ENCODE measurements at regions not wholly inside any gene's neighbourhood (a gene's known extent, or its start where the extent isn't known, plus 50 kb on each side); places are given as distances from the start of the nearest gene placed in this dataset.

DNA sequence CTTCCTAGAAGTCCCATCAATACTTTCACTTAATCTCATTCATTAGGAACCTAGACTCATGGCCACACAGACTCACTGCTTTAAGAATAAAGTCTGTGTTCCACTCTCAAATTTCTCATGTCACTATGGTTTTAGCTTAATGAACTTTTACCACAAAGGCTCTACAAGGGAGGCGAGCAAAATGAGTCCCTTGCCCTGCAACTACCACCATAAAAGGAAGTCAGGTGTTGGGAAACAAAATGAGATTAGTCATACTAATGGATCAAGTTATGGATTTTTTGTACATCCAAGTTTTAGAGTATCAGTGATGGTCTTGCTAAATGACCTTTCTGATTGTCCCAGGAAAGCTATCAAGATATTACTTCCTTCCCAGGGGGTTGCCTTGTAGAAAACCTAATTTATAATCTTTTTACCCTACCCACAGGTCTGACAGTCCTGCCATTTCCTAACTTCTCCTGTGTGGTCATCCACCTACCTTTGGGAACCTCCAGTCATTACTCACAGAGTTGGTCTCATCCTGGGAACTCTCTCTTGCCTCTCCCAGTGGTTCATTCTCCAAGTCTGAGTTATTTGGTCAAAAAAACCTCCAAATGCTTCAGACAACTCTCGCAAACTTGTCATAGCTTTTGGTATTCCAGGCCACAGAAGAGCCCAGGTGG lies 51.8 kb upstream of the SLC16A1 start:
- DNase-seq (ENCODE audit: low read depth), result no peak
- H3K4me3 ChIP-seq (ENCODE audit: low read depth, low read length), result no peak overlapping the region
- TF ChIP-seq, protein P1, sequence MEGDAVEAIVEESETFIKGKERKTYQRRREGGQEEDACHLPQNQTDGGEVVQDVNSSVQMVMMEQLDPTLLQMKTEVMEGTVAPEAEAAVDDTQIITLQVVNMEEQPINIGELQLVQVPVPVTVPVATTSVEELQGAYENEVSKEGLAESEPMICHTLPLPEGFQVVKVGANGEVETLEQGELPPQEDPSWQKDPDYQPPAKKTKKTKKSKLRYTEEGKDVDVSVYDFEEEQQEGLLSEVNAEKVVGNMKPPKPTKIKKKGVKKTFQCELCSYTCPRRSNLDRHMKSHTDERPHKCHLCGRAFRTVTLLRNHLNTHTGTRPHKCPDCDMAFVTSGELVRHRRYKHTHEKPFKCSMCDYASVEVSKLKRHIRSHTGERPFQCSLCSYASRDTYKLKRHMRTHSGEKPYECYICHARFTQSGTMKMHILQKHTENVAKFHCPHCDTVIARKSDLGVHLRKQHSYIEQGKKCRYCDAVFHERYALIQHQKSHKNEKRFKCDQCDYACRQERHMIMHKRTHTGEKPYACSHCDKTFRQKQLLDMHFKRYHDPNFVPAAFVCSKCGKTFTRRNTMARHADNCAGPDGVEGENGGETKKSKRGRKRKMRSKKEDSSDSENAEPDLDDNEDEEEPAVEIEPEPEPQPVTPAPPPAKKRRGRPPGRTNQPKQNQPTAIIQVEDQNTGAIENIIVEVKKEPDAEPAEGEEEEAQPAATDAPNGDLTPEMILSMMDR (IDR thresholded peaks at IDR 0.05; ENCODE audit: insufficient read depth, low read depth, low read length), result no peak

DNA sequence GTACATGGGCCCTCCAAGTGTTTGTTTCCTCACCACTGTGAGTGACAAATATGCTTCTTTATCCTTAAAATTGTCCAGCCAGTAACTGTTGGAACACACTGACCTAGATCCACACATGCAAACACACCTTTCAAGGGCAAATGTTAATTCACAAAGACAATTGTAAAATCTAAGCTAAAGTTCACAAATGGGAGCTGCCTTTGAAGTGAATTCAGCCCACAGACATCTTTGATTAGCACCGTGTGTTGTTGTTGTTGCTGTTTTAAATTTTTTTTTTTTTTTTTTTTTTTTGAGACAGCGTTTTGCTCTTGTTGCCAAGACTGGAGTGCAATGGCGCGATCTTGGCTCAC lies 52.3 kb upstream of the SLC16A1 start:
- DNase-seq (ENCODE audit: low read depth), result no peak
- TF ChIP-seq, protein P1 (IDR thresholded peaks at IDR 0.05; ENCODE audit: insufficient read depth, low read depth, low read length), result no peak
- no peak overlapping the region for H3K4me3 ChIP-seq (ENCODE audit: low read depth, low read length)

DNA sequence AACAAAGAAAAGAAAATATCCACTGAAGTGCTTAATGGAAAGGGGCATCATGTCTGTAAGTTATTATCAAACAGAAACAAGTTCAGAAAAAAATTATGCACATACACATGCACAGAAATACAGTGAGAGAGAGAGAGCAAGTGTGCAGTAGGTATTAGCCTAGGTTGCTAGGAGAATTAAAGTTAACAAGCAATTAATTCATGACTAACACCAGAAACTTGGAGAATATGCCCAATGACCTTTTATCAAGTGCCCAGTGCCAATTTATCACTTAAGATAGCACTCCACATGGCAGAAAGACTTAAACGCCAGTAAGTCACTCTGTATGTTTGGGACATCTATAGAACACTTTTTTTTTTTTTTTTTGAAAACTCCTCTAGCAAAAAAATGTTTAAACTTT lies 56.2 kb upstream of the SLC16A1 start:
- no peak overlapping the region for H3K4me3 ChIP-seq (ENCODE audit: low read depth, low read length)
- no peak for DNase-seq (ENCODE audit: low read depth)
- TF ChIP-seq, protein P1 (IDR thresholded peaks at IDR 0.05; ENCODE audit: insufficient read depth, low read depth, low read length), result no peak

DNA sequence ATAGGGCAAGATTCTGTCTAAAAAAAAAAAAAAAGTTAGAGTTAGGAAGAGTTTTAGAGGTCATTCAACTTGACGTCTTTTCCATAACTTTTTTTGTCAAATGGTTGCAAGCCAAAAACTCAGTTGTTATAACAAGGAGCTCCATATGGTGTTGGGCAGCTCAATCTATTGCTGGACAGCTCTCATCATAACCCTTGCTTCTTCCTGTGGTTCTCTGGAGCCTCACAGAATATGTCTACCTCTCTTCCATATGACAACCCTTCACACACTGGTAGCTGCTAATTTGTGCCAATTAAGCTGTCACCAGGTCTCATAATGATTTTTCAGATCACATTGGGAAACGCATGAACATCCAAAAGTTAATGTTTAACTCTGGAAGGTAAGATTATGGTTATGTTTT lies 57.8 kb upstream of the SLC16A1 start:
- H3K4me3 ChIP-seq (ENCODE audit: low read depth, low read length), result no peak overlapping the region
- TF ChIP-seq, protein P1 (IDR thresholded peaks at IDR 0.05; ENCODE audit: insufficient read depth, low read depth, low read length), result no peak
- no peak for DNase-seq (ENCODE audit: low read depth)

DNA sequence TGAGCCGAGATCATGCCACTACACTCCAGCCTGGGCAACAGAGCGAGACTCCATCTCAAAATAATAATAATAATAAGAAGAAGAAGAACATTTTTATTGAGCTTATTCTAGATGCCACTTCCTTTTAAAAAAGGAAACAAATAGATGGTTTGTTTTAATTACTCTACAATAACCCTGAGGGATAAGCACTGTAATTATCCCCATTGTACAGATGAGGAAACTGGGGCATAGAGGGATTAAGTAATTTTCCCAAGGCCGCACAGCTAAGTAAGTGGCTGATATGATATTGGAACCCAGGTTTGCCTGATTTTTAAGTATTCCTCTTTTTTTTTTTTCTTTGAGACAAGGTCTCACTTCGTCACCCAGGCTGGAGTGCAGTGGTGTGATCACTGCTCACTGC lies 58.5 kb upstream of the LRIG2 start:
- TF ChIP-seq, protein P1 (IDR thresholded peaks at IDR 0.05; ENCODE audit: insufficient read depth, low read depth, low read length), result no peak
- H3K4me3 ChIP-seq (ENCODE audit: low read depth, low read length), result no peak overlapping the region
- no peak for DNase-seq (ENCODE audit: low read depth)

DNA sequence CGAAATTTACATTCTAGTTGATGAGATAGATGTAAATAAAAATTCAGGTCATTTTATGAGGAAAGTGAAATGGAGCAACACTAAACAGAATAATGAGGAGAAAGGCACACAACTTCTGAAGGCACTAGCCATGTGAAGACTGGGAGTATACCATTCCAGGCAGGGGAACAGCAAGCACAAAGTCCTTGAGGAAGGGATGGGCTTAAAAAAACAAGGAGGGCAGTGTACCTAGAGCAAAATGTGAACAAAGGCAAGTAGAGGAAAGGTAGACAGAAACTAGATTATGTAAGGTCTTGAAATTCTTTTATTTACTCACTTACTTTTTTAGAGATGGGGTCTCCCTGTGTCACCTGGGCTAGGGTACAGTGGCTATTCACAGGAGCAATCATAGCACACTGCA lies 54.1 kb upstream of the LRIG2 start:
- DNase-seq (ENCODE audit: low read depth), result no peak
- H3K4me3 ChIP-seq (ENCODE audit: low read depth, low read length), result no peak overlapping the region
- TF ChIP-seq, protein P1 (IDR thresholded peaks at IDR 0.05; ENCODE audit: insufficient read depth, low read depth, low read length), result no peak

All from fibroblast of villous mesenchyme (primary cell).